B cell (primary cell): ENCODE measurements at regions not wholly inside any gene's neighbourhood (a gene's known extent, or its start where the extent isn't known, plus 50 kb on each side); places are given as distances from the start of the nearest gene placed in this dataset.
A peak's percentile ranks its signal among the peaks of the same experiment; 100 is the strongest.

Experiments used
- ATAC-seq: fragments of 200-7000 bp; cut with Tn5 transposase; one replicate; pipeline ENCODE4 v1.10.0; 2021; ENCODE audit warnings: low read depth, mild to moderate bottlenecking, moderate number of reproducible peaks, moderate library complexity
- CTCF ChIA-PET: fragments of 350-600 bp; sonication (Branson Sonifier 250); formaldehyde crosslinking; loops from one replicate; lab custom pipeline; 2021; ENCODE audit warnings: antibody characterized with exemption, inconsistent platforms; lab: Charles Lee
- POLR2A ChIA-PET: fragments of 350-600 bp; sonication (Branson Sonifier 250); formaldehyde crosslinking; loops from one replicate; lab custom pipeline; 2021; ENCODE audit warnings: antibody characterized with exemption; lab: Charles Lee
- DNase-seq: peaks from one replicate; pipeline ENCODE4 v3.0.0; 2013
- H2AFZ ChIP-seq: 2 replicates; pipeline ENCODE4 v1.6.1; 2012; ENCODE audit warnings: mild to moderate bottlenecking, low read depth, low read length; ENCODE audit not compliant: insufficient read depth, poor library complexity, severe bottlenecking
- H3K27ac ChIP-seq, 2 donors: 1 replicate in 1 of 2; 2 replicates in 1 of 2; pipeline ENCODE4 v1.5.1; 2012 to 2013; ENCODE audit warnings: low read length in 2 of 2, mild to moderate bottlenecking in 2 of 2, moderate library complexity in 1 of 2
- H3K27me3 ChIP-seq, 4 experiments: fragments of 200-600 bp in 1 of 4; sonication (generic) in 1 of 4; replicated peaks in 1 of 4; 1 replicate in 2 of 4; 2 replicates in 2 of 4; pipeline versions ENCODE4 v1.6.1 to v1.7.0; 2013 to 2016; ENCODE audit warnings: low read length in 3 of 4, mild to moderate bottlenecking in 2 of 4, mixed read lengths in 1 of 4, moderate library complexity in 1 of 4; ENCODE audit not compliant: insufficient read depth in 4 of 4, control insufficient read depth in 3 of 4; ENCODE audit errors: control extremely low read depth in 1 of 4
- H3K36me3 ChIP-seq, 2 experiments: replicated peaks in 1 of 2; 1 replicate in 1 of 2; 2 replicates in 1 of 2; pipeline versions ENCODE4 v1.6.1 to v1.7.1; 2013; ENCODE audit warnings: low read length in 1 of 2; ENCODE audit not compliant: insufficient read depth in 2 of 2, control insufficient read depth in 1 of 2; ENCODE audit errors: control extremely low read depth in 1 of 2, extremely low read depth in 1 of 2
- H3K4me1 ChIP-seq, 2 donors: fragments of 200-600 bp in 1 of 2; sonication (generic) in 1 of 2; 1 replicate in 1 of 2; 2 replicates in 1 of 2; pipeline versions ENCODE4 v1.5.1 to v1.6.1; 2013 to 2017; ENCODE audit warnings: low read length in 2 of 2; ENCODE audit not compliant: control insufficient read depth in 2 of 2, insufficient read depth in 2 of 2
- H3K4me2 ChIP-seq: replicated peaks from 2 replicates; pipeline ENCODE3; 2012; ENCODE audit warnings: mild to moderate bottlenecking, low read depth, low read length; ENCODE audit not compliant: poor library complexity, severe bottlenecking
- H3K4me3 ChIP-seq, 5 experiments: fragments of 200-600 bp in 1 of 5; sonication (generic) in 1 of 5; 1 replicate in 3 of 5; 2 replicates in 2 of 5; pipeline versions ENCODE4 v1.5.1 to v1.7.0; 2011 to 2016; ENCODE audit warnings: low read length in 4 of 5, mild to moderate bottlenecking in 4 of 5, low read depth in 2 of 5, control low read depth in 1 of 5, moderate library complexity in 1 of 5; ENCODE audit not compliant: insufficient read depth in 1 of 5; ENCODE audit errors: control extremely low read depth in 1 of 5, extremely low read depth in 1 of 5
- H3K79me2 ChIP-seq: fragments of 200-600 bp; sonication (generic); one replicate; pipeline ENCODE4 v1.6.0; 2016; ENCODE audit warnings: low read length; ENCODE audit not compliant: control insufficient read depth, insufficient read depth
- H3K9ac ChIP-seq: fragments of 200-600 bp; sonication (generic); 2 replicates; pipeline ENCODE4 v1.6.1; 2017; ENCODE audit warnings: mild to moderate bottlenecking, low read length, moderate library complexity
- H3K9me3 ChIP-seq, 3 donors: one replicate each; pipeline versions ENCODE4 v1.6.1 to v1.7.1; 2013; ENCODE audit warnings: low read length in 2 of 3; ENCODE audit not compliant: control insufficient read depth in 2 of 3, insufficient read depth in 1 of 3; ENCODE audit errors: control extremely low read depth in 1 of 3
- H4K20me1 ChIP-seq: 2 replicates; pipeline ENCODE4 v1.6.0; 2012; ENCODE audit warnings: mild to moderate bottlenecking, low read length; ENCODE audit not compliant: insufficient read depth, control insufficient read depth, poor library complexity, severe bottlenecking
- H3K27ac Mint-ChIP-seq: one replicate; pipeline ENCODE4 v1.8.0; 2021; ENCODE audit warnings: mixed read lengths
- H3K27me3 Mint-ChIP-seq: one replicate; pipeline ENCODE4 v1.8.0; 2021; ENCODE audit warnings: mixed read lengths
- H3K4me1 Mint-ChIP-seq: one replicate; pipeline ENCODE4 v1.8.0; 2021; ENCODE audit warnings: mixed read lengths
- H3K4me3 Mint-ChIP-seq: one replicate; pipeline ENCODE4 v1.8.0; 2021; ENCODE audit warnings: mixed read lengths
- H3K9me3 Mint-ChIP-seq: one replicate; pipeline ENCODE4 v1.8.0; 2022; ENCODE audit warnings: mixed read lengths; ENCODE audit not compliant: insufficient read depth
- CTCF ChIP-seq: fragments of 200-600 bp; IDR thresholded peaks from one replicate; pipeline ENCODE4 v1.8.0; 2022; ENCODE audit warnings: antibody characterized with exemption, mild to moderate bottlenecking
- EZH2 ChIP-seq: IDR thresholded peaks from 2 replicates; pipeline ENCODE4 v1.6.1; 2012; ENCODE audit warnings: borderline replicate concordance, low read depth, mild to moderate bottlenecking, moderate library complexity, low read length; ENCODE audit not compliant: insufficient read depth, poor library complexity, severe bottlenecking
- WGBS: methylation state at CpG from one replicate; pipeline ENCODE4 v1.1.5; 2013; ENCODE audit warnings: missing lambda C conversion rate; ENCODE audit not compliant: insufficient coverage; 5-methylcytosine and 5-hydroxymethylcytosine counted together
- intact Hi-C: fragments of 100-400 bp; cut with micrococcal nuclease; formaldehyde crosslinking; loops from one replicate; pipeline ENCODE4 v1.10.0; 2022

DNA sequence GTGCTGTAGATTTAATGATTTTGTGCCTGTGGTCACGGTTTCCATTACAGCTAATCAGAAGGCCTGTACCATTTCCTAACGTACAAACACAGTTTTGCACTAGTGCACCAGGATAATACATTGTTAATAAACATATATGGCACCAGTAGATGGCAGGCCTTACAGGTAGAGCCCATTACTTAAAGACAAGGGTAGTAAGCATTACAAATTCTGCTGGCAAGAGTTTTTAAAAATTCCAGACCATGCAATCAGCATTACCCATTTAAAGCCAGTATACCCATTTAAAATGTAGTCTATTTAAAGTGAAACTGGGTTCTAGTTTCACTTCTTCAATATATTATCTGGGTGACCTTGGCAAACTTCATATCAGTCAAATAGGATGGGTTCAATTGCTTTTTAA lies 224.2 kb downstream of the NUP35 start:
- TF ChIP-seq EZH2 (no peak), CTCF (no peak)
- intact Hi-C loops: no loop called here
- WGBS: no CpG with 5 or more reads among the region's 2 CpGs
- Histone ChIP-seq H3K4me3 (no peak overlapping the region), H3K9ac (no peak overlapping the region), H3K27ac (no peak overlapping the region), H2AFZ (no peak overlapping the region), H3K27me3 (no peaks in the 10 kb centered on the region), H3K79me2 (no peaks in the 10 kb centered on the region), H3K36me3 (no peaks in the 10 kb centered on the region), H4K20me1 (no peaks in the 10 kb centered on the region), H3K9me3 (no peaks in the 10 kb centered on the region), H3K4me2 (no peak overlapping the region), H3K4me1 (peaks cover 0 to 9% of the 10 kb centered on the region in 2 donors)
- Mint-ChIP-seq H3K4me3 (no peak overlapping the region), H3K4me1 (peaks cover 16% of the 10 kb centered on the region), H3K27ac (no peak overlapping the region), H3K9me3 (no peaks in the 10 kb centered on the region), H3K27me3 (no peaks in the 10 kb centered on the region)
- DNase-seq (no peak), ATAC-seq (no peak)
- CTCF ChIA-PET: no interaction called here
- POLR2A ChIA-PET: no interaction called here

DNA sequence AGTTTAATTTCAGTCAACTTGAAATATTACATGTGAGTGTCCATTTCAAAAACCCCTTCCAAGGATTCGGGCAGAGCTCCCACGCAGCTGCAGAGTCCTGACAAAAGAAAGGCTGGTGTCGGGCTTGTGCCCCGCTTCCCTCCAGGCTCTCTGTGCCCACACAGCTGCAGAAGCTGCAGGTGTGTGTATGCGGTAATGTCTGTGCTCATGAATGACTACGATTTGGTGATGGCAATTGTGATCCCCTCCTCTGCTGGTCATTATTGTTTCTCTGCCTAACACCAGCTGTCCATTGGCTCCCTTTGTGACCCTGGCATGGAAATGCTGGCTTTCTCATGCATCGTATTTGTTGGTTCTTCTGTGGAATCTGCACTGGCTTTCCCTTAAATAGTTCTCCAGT lies 224.8 kb downstream of the NUP35 start:
- Histone ChIP-seq H3K4me3 (no peak overlapping the region), H3K9me3 (peaks cover 0 to 1% (median 0%) of the 10 kb centered on the region in 3 donors), H3K4me1 (peaks cover 0 to 9% of the 10 kb centered on the region in 2 donors), H3K36me3 (no peaks in the 10 kb centered on the region), H3K9ac (no peak overlapping the region), H3K79me2 (no peaks in the 10 kb centered on the region), H2AFZ (no peak overlapping the region), H4K20me1 (no peaks in the 10 kb centered on the region), H3K4me2 (no peak overlapping the region), H3K27ac (no peak overlapping the region), H3K27me3 (no peaks in the 10 kb centered on the region)
- DNase-seq: no peak
- ChIA-PET POLR2A (no interaction called here), CTCF (no interaction called here)
- H3K9me3 Mint-ChIP-seq: no peaks in the 10 kb centered on the region
- ATAC-seq: no peak
- peaks cover 16% of the 10 kb centered on the region for H3K4me1 Mint-ChIP-seq
- 70% methylated on average over 6 of the region's 7 CpGs for WGBS
- H3K4me3 Mint-ChIP-seq: peak overlapping the region; percentile 6
- no peak overlapping the region for H3K27ac Mint-ChIP-seq
- intact Hi-C loops: no loop called here
- H3K27me3 Mint-ChIP-seq: no peaks in the 10 kb centered on the region
- TF ChIP-seq EZH2 (no peak), CTCF (no peak)
